ENCODE measurements at regions not wholly inside any gene's neighbourhood (a gene's known extent, or its start where the extent isn't known, plus 50 kb on each side); places are given as distances from the start of the nearest gene placed in this dataset.

GRCh38 chr12:4112734-4113325 is 160.7 kb upstream of the CCND2 start:
- TF ChIP-seq EZH2 (IDR thresholded peaks at IDR 0.05; ENCODE audit: borderline replicate concordance, insufficient read depth, low read depth, low read length, poor library complexity, severe bottlenecking), result no peak
- TF ChIP-seq, protein P1, sequence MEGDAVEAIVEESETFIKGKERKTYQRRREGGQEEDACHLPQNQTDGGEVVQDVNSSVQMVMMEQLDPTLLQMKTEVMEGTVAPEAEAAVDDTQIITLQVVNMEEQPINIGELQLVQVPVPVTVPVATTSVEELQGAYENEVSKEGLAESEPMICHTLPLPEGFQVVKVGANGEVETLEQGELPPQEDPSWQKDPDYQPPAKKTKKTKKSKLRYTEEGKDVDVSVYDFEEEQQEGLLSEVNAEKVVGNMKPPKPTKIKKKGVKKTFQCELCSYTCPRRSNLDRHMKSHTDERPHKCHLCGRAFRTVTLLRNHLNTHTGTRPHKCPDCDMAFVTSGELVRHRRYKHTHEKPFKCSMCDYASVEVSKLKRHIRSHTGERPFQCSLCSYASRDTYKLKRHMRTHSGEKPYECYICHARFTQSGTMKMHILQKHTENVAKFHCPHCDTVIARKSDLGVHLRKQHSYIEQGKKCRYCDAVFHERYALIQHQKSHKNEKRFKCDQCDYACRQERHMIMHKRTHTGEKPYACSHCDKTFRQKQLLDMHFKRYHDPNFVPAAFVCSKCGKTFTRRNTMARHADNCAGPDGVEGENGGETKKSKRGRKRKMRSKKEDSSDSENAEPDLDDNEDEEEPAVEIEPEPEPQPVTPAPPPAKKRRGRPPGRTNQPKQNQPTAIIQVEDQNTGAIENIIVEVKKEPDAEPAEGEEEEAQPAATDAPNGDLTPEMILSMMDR (IDR thresholded peaks at IDR 0.05), result no peak
